Epithelial cell of proximal tubule (primary cell): ENCODE measurements at regions not wholly inside any gene's neighbourhood (a gene's known extent, or its start where the extent isn't known, plus 50 kb on each side); places are given as distances from the start of the nearest gene placed in this dataset.
A peak's percentile ranks its signal among the peaks of the same experiment; 100 is the strongest.

Experiments
- DNase-seq: peaks from one replicate; pipeline ENCODE4 v3.0.0-alpha.2; 2011; ENCODE audit warnings: low read depth
- H3K4me3 ChIP-seq: 2 replicates; pipeline ENCODE4 v1.5.1; 2011; ENCODE audit warnings: low read depth, mild to moderate bottlenecking, low read length
- CTCF ChIP-seq: conservative IDR thresholded peaks from 2 replicates; pipeline ENCODE4 v1.5.1; 2012; ENCODE audit warnings: low read depth, mild to moderate bottlenecking, low read length

- TF ChIP-seq CTCF = no peak
- H3K4me3 ChIP-seq = no peak overlapping the region
- no peak for DNase-seq
Observed at GRCh38 chr5:165626161-165626560, 2120.7 kb downstream of the MAT2B start.

GRCh38 chr5:165627548-165628170 lies 2122.2 kb downstream of the MAT2B start:
- H3K4me3 ChIP-seq = no peak overlapping the region
- DNase-seq = no peak
- no peak for TF ChIP-seq CTCF

GRCh38 chr5:165630261-165630778 lies 2124.9 kb downstream of the MAT2B start:
- DNase-seq = peak; percentile 13
- no peak overlapping the region for H3K4me3 ChIP-seq
- peak; percentile 82 for TF ChIP-seq CTCF

GRCh38 chr5:165631235-165631634 lies 2125.8 kb downstream of the MAT2B start:
- DNase-seq = no peak
- no peak overlapping the region for H3K4me3 ChIP-seq
- TF ChIP-seq CTCF = no peak

- no peak for TF ChIP-seq CTCF
- no peak for DNase-seq
- no peak overlapping the region for H3K4me3 ChIP-seq
Observed at GRCh38 chr5:165642366-165642765, 2136.9 kb downstream of the MAT2B start.

GRCh38 chr5:165665735-165666400 lies 2160.4 kb downstream of the MAT2B start:
- TF ChIP-seq CTCF = no peak
- H3K4me3 ChIP-seq = no peak overlapping the region
- DNase-seq = no peak

- no peak for DNase-seq
- TF ChIP-seq CTCF = no peak
- no peak overlapping the region for H3K4me3 ChIP-seq
Observed at GRCh38 chr5:165673499-165673898, 2168.1 kb downstream of the MAT2B start.
